HS-27A (cell line): ENCODE measurements at regions not wholly inside any gene's neighbourhood (a gene's known extent, or its start where the extent isn't known, plus 50 kb on each side); places are given as distances from the start of the nearest gene placed in this dataset.
"Not testable (repeated sequence)": the region's sequence is repeated elsewhere in the genome, so short reads cannot be mapped to it uniquely, and the experiment has no call there.

Experiments
- DNase-seq: peaks from one replicate; pipeline ENCODE4 v3.0.0-alpha.2; 2012; ENCODE audit warnings: low read depth, missing footprints

GRCh38 chr3:104132566-104133403 lies 1233.9 kb upstream of the ALCAM start:
- DNase-seq = no peak

- DNase-seq = no peak
These were observed 1233.1 kb upstream of the ALCAM start for GRCh38 chr3:104133630-104134029.

- DNase-seq = no peak
These were observed 1229.6 kb upstream of the ALCAM start for GRCh38 chr3:104137116-104137515.

GRCh38 chr3:104145164-104145563 lies 1221.5 kb upstream of the ALCAM start:
- no peak for DNase-seq

- DNase-seq = no peak
These were observed 1217.6 kb upstream of the ALCAM start for GRCh38 chr3:104149154-104149553.

GRCh38 chr3:104150724-104151123 lies 1216.0 kb upstream of the ALCAM start:
- DNase-seq = no peak

- no peak for DNase-seq
These were observed 1211.8 kb upstream of the ALCAM start for GRCh38 chr3:104154896-104155295.

GRCh38 chr3:104165866-104166265 lies 1200.8 kb upstream of the ALCAM start:
- no peak for DNase-seq

- no peak for DNase-seq
These were observed 1198.3 kb upstream of the ALCAM start for GRCh38 chr3:104168386-104168785.

GRCh38 chr3:104175696-104176095 lies 1191.0 kb upstream of the ALCAM start:
- DNase-seq = no peak

GRCh38 chr3:104176706-104177105 lies 1190.0 kb upstream of the ALCAM start:
- no peak for DNase-seq

GRCh38 chr3:104178680-104179079 lies 1188.0 kb upstream of the ALCAM start:
- no peak for DNase-seq

- no peak for DNase-seq
These were observed 1185.8 kb upstream of the ALCAM start for GRCh38 chr3:104180906-104181305.

- peak; percentile 7 for DNase-seq
These were observed 1176.0 kb upstream of the ALCAM start for GRCh38 chr3:104190681-104191080.

GRCh38 chr3:104198131-104198530 lies 1168.6 kb upstream of the ALCAM start:
- peak; percentile 22 for DNase-seq

GRCh38 chr3:104206925-104207324 lies 1159.8 kb upstream of the ALCAM start:
- no peak for DNase-seq

GRCh38 chr3:104214277-104214676 lies 1152.4 kb upstream of the ALCAM start:
- no peak for DNase-seq

GRCh38 chr3:104214937-104215336 lies 1151.8 kb upstream of the ALCAM start:
- DNase-seq = no peak

- not testable (repeated sequence) for DNase-seq
These were observed 1147.7 kb upstream of the ALCAM start for GRCh38 chr3:104219046-104219445.

- no peak for DNase-seq
These were observed 1132.1 kb upstream of the ALCAM start for GRCh38 chr3:104234442-104235194.

GRCh38 chr3:104244680-104245220 lies 1122.0 kb upstream of the ALCAM start:
- no peak for DNase-seq

- DNase-seq = no peak
These were observed 1121.4 kb upstream of the ALCAM start for GRCh38 chr3:104245261-104245660.

GRCh38 chr3:104245981-104246380 lies 1120.7 kb upstream of the ALCAM start:
- no peak for DNase-seq
